ENCODE measurements at regions not wholly inside any gene's neighbourhood (a gene's known extent, or its start where the extent isn't known, plus 50 kb on each side); places are given as distances from the start of the nearest gene placed in this dataset.
"Not testable (repeated sequence)": the region's sequence is repeated elsewhere in the genome, so short reads cannot be mapped to it uniquely, and the experiment has no call there.

DNA sequence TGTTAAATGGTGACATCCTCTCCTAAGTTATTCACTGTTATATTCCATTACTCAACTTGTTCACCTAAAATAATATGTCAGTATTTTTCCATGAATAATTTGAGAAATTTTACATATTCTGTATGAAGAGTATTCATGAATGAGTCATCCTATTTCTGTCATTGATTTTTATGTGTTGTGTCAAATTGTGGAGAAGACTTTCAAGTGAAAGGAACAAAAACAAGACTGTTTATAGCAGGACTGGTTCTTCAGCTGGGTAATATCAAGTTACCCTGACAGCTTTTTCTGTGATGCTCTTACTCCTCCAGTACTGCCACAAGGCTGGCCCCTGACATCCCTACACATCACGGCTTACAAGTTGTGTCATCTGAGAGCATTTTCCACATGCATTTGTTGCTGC lies 847.7 kb downstream of the NCAM2 start:
- no peak for DNase-seq (ENCODE audit: low read depth in 3 of 3, low spot score in 2 of 3)

- DNase-seq (ENCODE audit: low read depth in 3 of 3, low spot score in 2 of 3), result no peak
Measured at GRCh38 chr21:21851205-21851604, 853.0 kb downstream of the NCAM2 start.

GRCh38 chr21:21851657-21852056 lies 853.4 kb downstream of the NCAM2 start:
- DNase-seq (ENCODE audit: low read depth in 3 of 3, low spot score in 2 of 3), result no peak

DNA sequence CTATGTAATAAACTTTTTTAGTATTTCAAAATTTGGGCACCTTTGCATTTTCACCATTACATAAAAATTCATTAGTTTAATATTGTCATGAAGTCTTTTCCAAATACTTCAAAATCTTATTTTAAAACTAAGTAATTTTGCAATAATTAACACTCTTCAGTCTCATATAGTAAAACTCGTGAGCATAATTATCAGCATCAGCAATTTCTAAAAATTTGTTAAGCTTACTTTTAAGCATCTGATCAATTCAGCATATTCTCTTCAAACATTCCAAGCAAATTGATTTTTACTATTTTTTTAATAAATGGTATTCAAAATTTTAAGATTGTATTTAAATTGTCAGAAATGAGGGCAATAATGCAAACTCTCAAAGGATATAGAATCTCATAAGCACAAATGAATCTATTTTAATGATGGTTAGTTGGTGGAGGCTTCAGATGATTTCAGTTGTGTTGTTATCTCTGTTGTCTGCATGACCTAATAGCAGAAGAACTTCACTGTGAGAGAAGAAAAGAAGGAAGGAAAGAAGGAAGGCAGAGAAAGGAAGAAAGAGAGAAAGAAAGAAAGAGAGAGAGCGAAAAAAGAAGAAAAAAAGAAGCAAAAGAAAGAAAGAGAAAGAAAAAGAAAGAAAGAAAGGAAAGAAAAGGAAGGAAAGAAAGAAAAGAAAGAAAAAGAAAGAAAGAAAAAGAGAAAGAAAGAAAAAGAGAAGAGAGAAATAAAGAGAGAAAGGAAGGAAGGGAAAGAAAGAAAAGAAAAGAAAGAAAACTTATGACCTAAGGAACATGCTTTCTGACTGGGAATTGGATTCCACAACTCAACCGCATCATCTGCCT lies 860.5 kb downstream of the NCAM2 start:
- no peak for DNase-seq (ENCODE audit: low read depth in 3 of 3, low spot score in 2 of 3)

DNA sequence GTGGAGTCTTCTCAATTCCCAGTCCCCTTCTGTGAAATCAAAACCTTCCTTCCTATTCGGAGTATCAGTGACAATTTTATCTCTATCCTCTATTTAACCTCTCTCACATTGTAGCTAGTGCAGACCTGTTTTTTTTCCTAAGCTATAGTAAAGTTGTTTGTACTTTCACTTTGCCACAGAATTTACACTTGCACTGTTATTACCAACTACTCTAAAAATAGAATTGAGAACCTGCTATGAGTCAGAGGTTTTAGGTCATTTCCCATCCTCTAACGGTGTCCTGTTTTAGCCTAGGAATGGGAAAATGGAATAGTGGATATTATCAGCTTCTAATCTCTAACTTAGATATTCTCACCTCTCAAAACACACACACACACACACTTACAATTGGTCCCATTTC lies 862.7 kb downstream of the NCAM2 start:
- no peak for DNase-seq (ENCODE audit: low read depth in 3 of 3, low spot score in 2 of 3)

GRCh38 chr21:21864321-21864840 lies 866.2 kb downstream of the NCAM2 start:
- DNase-seq (ENCODE audit: low read depth in 3 of 3, low spot score in 2 of 3), result no peak

- no peak for DNase-seq (ENCODE audit: low read depth in 3 of 3, low spot score in 2 of 3)
Measured at GRCh38 chr21:21897275-21897883, 899.2 kb downstream of the NCAM2 start.

DNA sequence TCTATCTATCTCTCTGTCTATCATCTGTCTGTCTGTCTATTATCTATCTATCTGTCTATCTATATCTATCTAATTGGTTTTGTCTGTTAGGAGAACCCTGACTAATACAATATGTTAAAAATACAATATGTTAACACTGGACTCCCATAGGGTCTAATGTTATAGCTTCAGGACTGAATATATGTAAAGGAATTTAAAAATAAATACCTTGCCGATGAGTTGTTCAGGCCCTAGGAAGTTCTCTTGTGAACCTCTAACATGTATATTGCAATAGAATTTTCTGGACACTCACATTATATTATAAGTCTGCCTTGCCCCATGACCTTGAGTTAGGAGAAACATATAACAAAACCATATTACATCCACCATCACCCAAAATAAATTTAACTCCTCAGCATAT lies 900.6 kb downstream of the NCAM2 start:
- no peak for DNase-seq (ENCODE audit: low read depth in 3 of 3, low spot score in 2 of 3)

DNA sequence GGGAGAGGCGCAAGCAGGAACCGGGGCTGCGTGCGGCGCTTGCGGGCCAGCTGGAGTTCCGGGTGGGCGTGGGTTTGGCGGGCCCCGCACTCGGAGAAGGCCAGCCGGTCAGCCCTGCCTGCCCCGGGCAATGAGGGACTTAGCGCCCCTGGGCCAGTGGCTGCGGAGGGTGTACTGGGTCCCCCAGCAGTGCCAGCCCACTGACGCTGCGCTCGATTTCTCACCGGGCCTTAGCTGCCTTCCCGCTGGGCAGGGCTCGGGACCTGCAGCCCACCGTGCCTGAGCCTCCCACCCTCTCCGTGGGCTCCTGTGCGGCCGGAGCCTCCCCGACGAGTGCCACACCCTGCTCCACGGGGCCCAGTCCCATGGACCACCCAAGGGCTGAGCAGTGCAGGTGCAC lies 904.2 kb downstream of the NCAM2 start:
- not testable (repeated sequence) for DNase-seq (ENCODE audit: low read depth in 3 of 3, low spot score in 2 of 3)

DNA sequence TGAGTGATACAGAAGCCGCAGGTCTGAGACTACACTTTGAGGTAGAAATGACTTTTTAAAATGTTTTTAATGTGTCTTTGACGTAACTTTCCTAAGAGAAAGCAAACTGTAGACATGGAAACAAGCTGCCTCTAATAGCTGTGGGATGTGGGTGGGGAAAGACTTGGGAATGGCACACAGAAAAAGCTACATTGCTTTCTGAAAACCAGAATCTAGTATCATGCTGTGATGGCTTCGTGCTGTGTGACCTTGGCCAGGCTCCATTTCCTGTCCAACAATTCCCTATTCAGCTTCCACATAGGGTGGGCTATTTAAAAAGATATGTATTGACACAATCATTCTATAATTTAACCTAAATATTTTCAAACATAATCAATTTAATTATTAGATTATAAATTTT lies 909.1 kb downstream of the NCAM2 start:
- DNase-seq (ENCODE audit: low read depth in 3 of 3, low spot score in 2 of 3), result no peak

DNA sequence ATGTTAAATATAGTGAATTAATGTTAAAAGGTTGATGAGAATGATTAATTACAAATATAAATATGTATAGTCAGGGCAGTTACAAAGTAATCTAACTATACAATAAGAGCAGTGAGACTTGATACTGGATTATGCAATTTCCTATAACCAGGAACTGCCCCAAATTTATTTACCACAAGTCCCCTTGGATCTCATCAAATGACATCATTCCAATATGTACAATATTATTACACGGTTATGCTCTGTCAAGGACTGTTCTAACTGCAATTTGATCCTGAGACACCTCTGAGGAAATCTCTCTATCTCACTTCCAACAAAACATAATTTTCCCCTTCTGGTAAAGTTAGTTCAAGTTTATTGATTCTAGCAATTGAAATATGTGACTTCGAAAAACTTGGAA lies 917.6 kb downstream of the NCAM2 start:
- DNase-seq (ENCODE audit: low read depth in 3 of 3, low spot score in 2 of 3), result no peak

DNA sequence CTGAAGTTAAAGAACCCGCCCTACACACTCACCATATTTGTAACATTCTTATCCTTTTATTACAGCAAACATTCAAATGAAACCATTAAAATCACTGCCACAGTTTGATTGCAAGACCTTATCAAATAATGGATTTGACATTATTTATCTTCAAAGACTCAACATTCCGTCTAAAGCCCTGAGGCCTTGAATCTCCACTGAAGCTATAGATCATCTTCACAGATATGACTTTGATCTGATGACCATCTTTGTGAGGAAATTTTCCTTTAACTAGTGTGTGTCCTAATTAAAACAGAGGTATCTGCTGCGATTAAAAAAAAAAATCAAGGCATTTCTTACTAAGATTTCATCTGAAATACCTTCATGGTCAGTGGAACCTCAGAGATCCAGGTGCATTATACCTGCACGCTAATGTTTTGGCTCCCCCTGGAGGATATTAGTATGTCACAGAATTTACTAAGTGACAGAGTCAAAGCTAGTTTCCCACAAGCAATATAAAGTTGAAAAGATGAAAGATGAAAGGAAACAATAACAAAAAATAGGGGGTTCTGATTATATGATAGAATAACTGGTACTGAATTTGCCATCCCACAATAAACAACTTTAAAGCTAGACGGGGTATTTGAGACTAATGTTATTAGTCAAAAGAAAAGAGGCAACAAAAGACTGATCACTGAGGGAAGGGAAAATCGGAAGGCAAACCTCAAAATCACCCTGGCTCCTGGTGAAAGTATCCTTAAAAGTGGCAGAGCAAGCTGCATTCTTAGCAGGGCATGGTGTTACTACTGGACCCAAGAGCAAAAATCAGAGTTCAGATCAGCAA lies 923.4 kb downstream of the NCAM2 start:
- DNase-seq (ENCODE audit: low read depth in 3 of 3, low spot score in 2 of 3), result no peak

GRCh38 chr21:21929226-21929625 lies 931.0 kb downstream of the NCAM2 start:
- no peak for DNase-seq (ENCODE audit: low read depth in 3 of 3, low spot score in 2 of 3)

GRCh38 chr21:21929789-21930188 lies 931.6 kb downstream of the NCAM2 start:
- DNase-seq (ENCODE audit: low read depth in 3 of 3, low spot score in 2 of 3), result no peak

DNA sequence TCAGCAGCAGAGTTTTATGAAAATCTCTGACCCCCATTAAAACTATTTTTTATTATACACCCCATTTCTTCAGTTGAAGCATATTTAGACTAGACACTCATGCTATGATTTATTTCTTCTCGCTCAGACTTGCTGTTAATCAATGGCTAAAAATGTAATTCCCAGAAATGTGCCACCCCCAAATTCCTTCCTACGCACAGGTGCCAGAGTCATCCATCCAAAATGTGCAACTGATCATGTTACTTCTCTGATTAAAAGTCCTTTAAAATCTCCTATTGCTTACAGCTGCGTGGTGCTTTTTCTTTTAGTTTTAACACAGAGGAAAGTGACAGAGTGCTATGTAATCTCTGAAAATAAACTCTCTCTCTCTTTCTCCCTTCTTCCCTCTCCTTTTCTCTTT lies 954.4 kb downstream of the NCAM2 start:
- no peak for DNase-seq (ENCODE audit: low read depth in 3 of 3, low spot score in 2 of 3)

- no peak for DNase-seq (ENCODE audit: low read depth in 3 of 3, low spot score in 2 of 3)
Measured at GRCh38 chr21:21955204-21955603, 957.0 kb downstream of the NCAM2 start.

DNA sequence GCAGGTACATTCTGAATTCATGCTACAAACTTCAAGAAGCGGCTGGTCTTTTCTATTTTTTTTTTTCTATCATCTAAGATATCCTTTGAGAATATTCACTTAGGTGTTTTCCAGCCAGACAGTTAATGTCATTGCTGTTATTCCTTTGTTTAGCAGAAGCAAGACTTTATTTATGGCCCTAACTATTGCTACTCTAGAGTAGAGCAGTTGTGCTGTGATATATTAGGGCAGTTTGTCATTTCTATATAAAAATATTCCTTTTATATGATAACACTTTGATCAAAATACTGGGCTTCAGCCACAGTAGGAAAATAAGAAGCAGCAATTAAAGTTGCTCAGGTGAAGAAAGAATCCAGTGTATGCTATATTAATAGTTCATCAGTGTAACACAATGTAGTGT lies 959.3 kb downstream of the NCAM2 start:
- no peak for DNase-seq (ENCODE audit: low read depth in 3 of 3, low spot score in 2 of 3)

GRCh38 chr21:21963911-21964310 lies 965.7 kb downstream of the NCAM2 start:
- DNase-seq (ENCODE audit: low read depth in 3 of 3, low spot score in 2 of 3), result no peak

GRCh38 chr21:21968810-21969209 lies 970.6 kb downstream of the NCAM2 start:
- no peak for DNase-seq (ENCODE audit: low read depth in 3 of 3, low spot score in 2 of 3)

DNA sequence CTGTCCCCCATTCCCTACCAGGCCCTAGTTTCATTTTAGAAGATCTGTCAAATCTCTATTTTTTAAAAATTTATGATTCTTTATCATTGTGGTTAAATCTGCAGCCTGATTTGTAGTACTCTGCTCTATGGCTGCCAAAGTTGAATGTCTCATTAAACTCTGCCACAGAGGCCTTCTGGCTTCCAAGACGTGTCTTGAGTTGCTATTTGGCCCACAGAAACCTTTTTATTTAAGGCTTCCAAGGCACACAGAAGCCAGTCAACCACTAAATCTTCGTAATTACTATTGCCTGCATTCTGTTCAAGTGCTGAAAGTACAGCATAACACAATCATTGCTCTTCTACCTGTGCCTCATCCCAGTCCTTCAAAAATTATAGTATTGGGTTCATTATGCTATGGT lies 971.0 kb downstream of the NCAM2 start:
- no peak for DNase-seq (ENCODE audit: low read depth in 3 of 3, low spot score in 2 of 3)

GRCh38 chr21:21971384-21971783 lies 973.2 kb downstream of the NCAM2 start:
- no peak for DNase-seq (ENCODE audit: low read depth in 3 of 3, low spot score in 2 of 3)
